ENCODE measurements at regions not wholly inside any gene's neighbourhood (a gene's known extent, or its start where the extent isn't known, plus 50 kb on each side); places are given as distances from the start of the nearest gene placed in this dataset.
"Not testable (repeated sequence)": the region's sequence is repeated elsewhere in the genome, so short reads cannot be mapped to it uniquely, and the experiment has no call there.

- H3K36me3 ChIP-seq (ENCODE audit: control insufficient read depth, insufficient read depth, low read length); H3K4me1 ChIP-seq (replicated peaks in 1 of 2; ENCODE audit: control insufficient read depth in 2 of 2, insufficient read depth in 2 of 2, low read length in 2 of 2); H3K9me3 ChIP-seq (replicated peaks; ENCODE audit: control insufficient read depth, insufficient read depth, low read depth, low read length); H3K27ac ChIP-seq (ENCODE audit: extremely low read depth, low read depth, low read length); H3K4me3 ChIP-seq; intact Hi-C loops (cut with micrococcal nuclease); BruUV-seq (replicated peaks); H3K9ac ChIP-seq (ENCODE audit: insufficient read depth in 1 of 2, low read depth in 2 of 2, low read length in 2 of 2); H4K20me1 ChIP-seq (replicated peaks; ENCODE audit: control insufficient read depth, insufficient read depth, low read length); H3K27me3 ChIP-seq (ENCODE audit: control insufficient read depth in 2 of 2, insufficient read depth in 2 of 2, low read length in 2 of 2); DNase-seq (ENCODE audit: extremely low read depth in 1 of 4, low spot score in 3 of 4); ATAC-seq; H3K79me2 ChIP-seq (ENCODE audit: control insufficient read depth, insufficient read depth, low read length); H2AFZ ChIP-seq (ENCODE audit: low read depth, low read length); FAIRE-seq; H3K9me1 ChIP-seq (ENCODE audit: control insufficient read depth, insufficient read depth, low read length); POLR2A ChIA-PET; H3K4me2 ChIP-seq (ENCODE audit: insufficient read depth, low read length): not testable (repeated sequence)
- in situ Hi-C loops (cut with MboI), result loop anchor here (5.0 kb wide), 1 partner anchor 89 kb away; no protein-coding TSS in a partner anchor
- CTCF ChIA-PET (ENCODE audit: low intra/inter-chr PET ratio), result interaction anchor here (0.7 kb wide), 1 partner anchor 88 kb away, joined by 3 read pairs; no protein-coding TSS in a partner anchor
- WGBS (ENCODE audit: insufficient coverage, low coverage, missing lambda C conversion rate), result 0% methylated on average over 1 of the region's 1 CpG
Measured at GRCh38 chr15:78706481-78707235, 65.6 kb upstream of the CHRNB4 start.

GRCh38 chr15:78703334-78704056 lies 62.5 kb upstream of the CHRNB4 start:
- H3K36me3 ChIP-seq (ENCODE audit: control insufficient read depth, insufficient read depth, low read length); H3K4me1 ChIP-seq (replicated peaks in 1 of 2; ENCODE audit: control insufficient read depth in 2 of 2, insufficient read depth in 2 of 2, low read length in 2 of 2); H4K20me1 ChIP-seq (replicated peaks; ENCODE audit: control insufficient read depth, insufficient read depth, low read length); H2AFZ ChIP-seq (ENCODE audit: low read depth, low read length); H3K79me2 ChIP-seq (ENCODE audit: control insufficient read depth, insufficient read depth, low read length); DNase-seq (ENCODE audit: extremely low read depth in 1 of 4, low spot score in 3 of 4); intact Hi-C loops (cut with micrococcal nuclease); FAIRE-seq; H3K4me2 ChIP-seq (ENCODE audit: insufficient read depth, low read length); CTCF ChIA-PET (ENCODE audit: low intra/inter-chr PET ratio); H3K9me1 ChIP-seq (ENCODE audit: control insufficient read depth, insufficient read depth, low read length); in situ Hi-C loops (cut with MboI); BruUV-seq (replicated peaks); H3K4me3 ChIP-seq; H3K27me3 ChIP-seq (ENCODE audit: control insufficient read depth in 2 of 2, insufficient read depth in 2 of 2, low read length in 2 of 2); H3K27ac ChIP-seq (ENCODE audit: extremely low read depth, low read depth, low read length); ATAC-seq; H3K9me3 ChIP-seq (replicated peaks; ENCODE audit: control insufficient read depth, insufficient read depth, low read depth, low read length); H3K9ac ChIP-seq (ENCODE audit: insufficient read depth in 1 of 2, low read depth in 2 of 2, low read length in 2 of 2): not testable (repeated sequence)
- WGBS (ENCODE audit: insufficient coverage, low coverage, missing lambda C conversion rate), result 2% methylated on average over 5 of the region's 5 CpGs
- POLR2A ChIA-PET, result interaction anchor here (0.6 kb wide), 1 partner anchor 72 kb away, joined by 3 read pairs; no protein-coding TSS in a partner anchor

All from K562 (cell line).